Keratinocyte (primary cell): ENCODE measurements at regions not wholly inside any gene's neighbourhood (a gene's known extent, or its start where the extent isn't known, plus 50 kb on each side); places are given as distances from the start of the nearest gene placed in this dataset.

Experiments used
- DNase-seq: peaks from one replicate; pipeline ENCODE4 v3.0.0-alpha.2; 2011; ENCODE audit warnings: low read depth, missing footprints, low spot score
- FAIRE-seq: peaks from 2 replicates; lab custom pipeline; 2011; peaks lifted over from hg19 to GRCh38; lab: Jason Lieb, UNC
- H2AFZ ChIP-seq: 2 replicates; pipeline ENCODE4 v1.6.0; 2012; ENCODE audit warnings: low read length, control low read depth, inconsistent platforms; ENCODE audit not compliant: control insufficient read depth
- H3K27ac ChIP-seq: 2 replicates; pipeline ENCODE4 v1.5.1; 2011; ENCODE audit warnings: low read length; ENCODE audit not compliant: control insufficient read depth, insufficient read depth
- H3K27me3 ChIP-seq: 3 replicates; pipeline ENCODE4 v1.6.0; 2011; ENCODE audit warnings: low read length; ENCODE audit not compliant: control insufficient read depth, insufficient read depth; ENCODE audit errors: extremely low read depth
- H3K36me3 ChIP-seq, 2 experiments: 2 replicates in 1 of 2; 3 replicates in 1 of 2; pipeline ENCODE4 v1.5.1; 2011; ENCODE audit warnings: low read length in 2 of 2, mild to moderate bottlenecking in 1 of 2; ENCODE audit not compliant: control insufficient read depth in 2 of 2, insufficient read depth in 2 of 2; ENCODE audit errors: extremely low read depth in 1 of 2
- H3K4me1 ChIP-seq: 3 replicates; pipeline ENCODE4 v1.5.1; 2011; ENCODE audit warnings: low read length; ENCODE audit not compliant: control insufficient read depth, insufficient read depth; ENCODE audit errors: extremely low read depth
- H3K4me2 ChIP-seq: 3 replicates; pipeline ENCODE4 v1.6.0; 2011; ENCODE audit warnings: low read depth, low read length; ENCODE audit not compliant: control insufficient read depth, insufficient read depth; ENCODE audit errors: extremely low read depth
- H3K4me3 ChIP-seq, 3 experiments: fragments of 200-600 bp in 1 of 3; sonication (generic) in 1 of 3; 2 replicates in 2 of 3; 3 replicates in 1 of 3; pipeline ENCODE4 v1.5.1; 2011 to 2016; ENCODE audit warnings: low read length in 3 of 3, mild to moderate bottlenecking in 3 of 3, control low read depth in 2 of 3, inconsistent platforms in 1 of 3, low read depth in 1 of 3, mixed read lengths in 1 of 3, mixed run types in 1 of 3, moderate library complexity in 1 of 3; ENCODE audit not compliant: control insufficient read depth in 2 of 3, insufficient read depth in 2 of 3; ENCODE audit errors: extremely low read depth in 1 of 3
- H3K79me2 ChIP-seq: 2 replicates; pipeline ENCODE4 v1.6.0; 2012; ENCODE audit warnings: low read length; ENCODE audit not compliant: control insufficient read depth, insufficient read depth
- H3K9ac ChIP-seq: 3 replicates; pipeline ENCODE4 v1.6.0; 2011; ENCODE audit warnings: low read length; ENCODE audit not compliant: control insufficient read depth, insufficient read depth; ENCODE audit errors: extremely low read depth
- H3K9me1 ChIP-seq: 3 replicates; pipeline ENCODE4 v1.6.0; 2011; ENCODE audit warnings: low read length; ENCODE audit not compliant: control insufficient read depth, insufficient read depth; ENCODE audit errors: extremely low read depth
- H3K9me3 ChIP-seq: 2 replicates; pipeline ENCODE4 v1.5.1; 2012; ENCODE audit warnings: low read depth, low read length; ENCODE audit not compliant: control insufficient read depth
- H4K20me1 ChIP-seq: 3 replicates; pipeline ENCODE4 v1.6.0; 2011; ENCODE audit warnings: low read length; ENCODE audit not compliant: control insufficient read depth, insufficient read depth; ENCODE audit errors: extremely low read depth
- CTCF ChIP-seq, 3 experiments: IDR thresholded peaks in 1 of 3; conservative IDR thresholded peaks in 1 of 3; optimal IDR thresholded peaks in 1 of 3; 2 replicates in 2 of 3; 3 replicates in 1 of 3; pipeline versions ENCODE3 to v1.5.1; 2011; ENCODE audit warnings: low read length in 3 of 3, mild to moderate bottlenecking in 3 of 3, moderate library complexity in 2 of 3, control low read depth in 1 of 3, inconsistent platforms in 1 of 3; ENCODE audit not compliant: insufficient read depth in 2 of 3; ENCODE audit errors: extremely low read depth in 1 of 3
- EZH2 ChIP-seq: IDR thresholded peaks from one replicate; pipeline ENCODE4 v1.6.1; 2012; ENCODE audit warnings: inconsistent platforms, mild to moderate bottlenecking, low read length, moderate library complexity
- dilution Hi-C: fragments of 300-500 bp; cut with MboI; formaldehyde crosslinking; loops from one replicate; pipeline ENCODE4 v1.7.0; 2020; ENCODE audit warnings: low sequenced_read_pairs; ENCODE audit not compliant: extremely low pct_ligation_motif_present

- dilution Hi-C loops, result no loop called here
- DNase-seq (no peak), FAIRE-seq (peak; percentile 86)
- Histone ChIP-seq H3K4me3 (no peak overlapping the region), H3K27me3 (no peaks in the 10 kb centered on the region), H3K9me3 (no peaks in the 10 kb centered on the region), H3K9ac (no peak overlapping the region), H3K27ac (no peak overlapping the region), H3K79me2 (no peaks in the 10 kb centered on the region), H3K9me1 (no peaks in the 10 kb centered on the region), H2AFZ (no peak overlapping the region), H3K36me3 (no peaks in the 10 kb centered on the region), H3K4me2 (no peak overlapping the region), H3K4me1 (peaks cover 7% of the 10 kb centered on the region), H4K20me1 (no peaks in the 10 kb centered on the region)
- TF ChIP-seq CTCF (optimal IDR thresholded peaks at IDR 0.05 in 1 of 3, IDR thresholded peaks at IDR 0.05 in 1 of 3, conservative IDR thresholded peaks at IDR 0.05 in 1 of 3; ENCODE audit: extremely low read depth in 1 of 3, insufficient read depth in 2 of 3, low read length in 3 of 3) (no peak), EZH2 (no peak)
These were observed 86.0 kb upstream of the LPP start for GRCh38 chr3:188067932-188068331.

GRCh38 chr3:188068342-188068741 lies 85.6 kb upstream of the LPP start:
- no peaks in the 10 kb centered on the region for H3K79me2 ChIP-seq
- no peak overlapping the region for H3K4me2 ChIP-seq
- no peaks in the 10 kb centered on the region for H3K36me3 ChIP-seq
- no peaks in the 10 kb centered on the region for H3K9me3 ChIP-seq
- FAIRE-seq (no peak), DNase-seq (no peak)
- no peaks in the 10 kb centered on the region for H3K9me1 ChIP-seq
- H2AFZ ChIP-seq, result no peak overlapping the region
- dilution Hi-C loops, result no loop called here
- H3K27me3 ChIP-seq, result no peaks in the 10 kb centered on the region
- TF ChIP-seq EZH2 (no peak), CTCF (optimal IDR thresholded peaks at IDR 0.05 in 1 of 3, IDR thresholded peaks at IDR 0.05 in 1 of 3, conservative IDR thresholded peaks at IDR 0.05 in 1 of 3; ENCODE audit: extremely low read depth in 1 of 3, insufficient read depth in 2 of 3, low read length in 3 of 3) (no peak)
- no peak overlapping the region for H3K9ac ChIP-seq
- peaks cover 7% of the 10 kb centered on the region for H3K4me1 ChIP-seq
- no peak overlapping the region for H3K27ac ChIP-seq
- no peaks in the 10 kb centered on the region for H4K20me1 ChIP-seq
- no peak overlapping the region for H3K4me3 ChIP-seq
